HG03469 (cell line): ENCODE measurements at regions not wholly inside any gene's neighbourhood (a gene's known extent, or its start where the extent isn't known, plus 50 kb on each side); places are given as distances from the start of the nearest gene placed in this dataset.
"Not testable (repeated sequence)": the region's sequence is repeated elsewhere in the genome, so short reads cannot be mapped to it uniquely, and the experiment has no call there.

Experiments used
- ATAC-seq: cut with Tn5 transposase; IDR thresholded peaks from one replicate; pipeline ENCODE4 v1.9.1; 2021; ENCODE audit warnings: mild to moderate bottlenecking, moderate library complexity, moderate number of reproducible peaks; ENCODE audit not compliant: unreplicated experiment

DNA sequence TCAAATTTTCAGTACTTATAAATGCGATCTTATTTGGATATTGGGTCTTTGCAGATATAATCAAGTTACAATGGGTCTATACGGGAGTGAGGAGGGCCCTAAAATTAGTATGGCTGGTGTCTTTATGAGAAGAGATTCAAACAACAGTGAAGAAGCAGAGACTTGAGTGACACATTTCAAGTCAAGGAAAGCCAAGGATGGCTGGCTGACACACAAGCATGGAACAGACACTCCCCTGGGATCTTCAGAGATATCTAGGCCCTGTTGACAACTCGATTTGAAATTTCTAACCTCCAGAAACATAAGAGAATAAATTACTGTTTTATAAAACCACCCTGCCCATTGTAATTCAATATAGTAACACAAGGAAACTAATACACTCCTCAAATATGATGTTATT, 1886.0 kb upstream of the PCDH7 start:
- ATAC-seq: no peak

DNA sequence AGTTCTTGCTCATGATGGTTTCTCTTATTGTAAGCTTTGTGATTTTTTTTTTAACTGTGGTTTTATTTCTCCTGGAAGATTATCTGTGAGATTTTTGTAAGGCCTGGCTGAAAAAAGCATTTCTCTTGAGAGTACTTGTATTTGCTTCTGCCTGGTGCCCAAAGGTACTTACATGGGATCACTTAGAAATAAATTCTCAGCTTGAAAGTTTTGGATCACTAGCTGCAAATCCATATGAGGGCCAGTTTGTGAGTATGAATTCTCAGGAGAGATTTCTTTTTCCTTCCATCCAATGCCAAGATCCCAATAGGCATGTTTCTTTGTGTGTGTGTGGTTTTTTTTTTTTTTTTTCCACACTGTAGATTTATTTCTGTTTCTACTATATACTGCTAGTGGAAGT, 1884.7 kb upstream of the PCDH7 start:
- ATAC-seq: no peak

DNA sequence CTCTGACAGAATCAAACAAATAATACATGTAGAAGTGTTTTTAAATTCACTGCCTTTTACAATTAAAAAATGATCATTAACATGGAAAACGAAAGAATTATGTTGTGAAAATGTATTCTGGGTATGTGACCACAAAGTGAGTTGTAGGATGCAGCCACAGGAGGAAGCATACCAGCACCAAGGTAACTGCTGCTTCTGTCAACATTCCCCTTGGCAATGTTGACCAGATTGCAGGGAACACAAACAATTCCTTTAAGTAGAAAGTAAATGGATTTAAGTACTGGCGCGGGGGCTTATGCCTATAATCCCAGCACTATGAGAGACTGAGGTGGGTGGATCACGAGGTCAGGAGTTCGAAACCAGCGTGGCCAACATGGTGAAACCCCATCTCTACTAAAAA, 1877.9 kb upstream of the PCDH7 start:
- no peak for ATAC-seq

DNA sequence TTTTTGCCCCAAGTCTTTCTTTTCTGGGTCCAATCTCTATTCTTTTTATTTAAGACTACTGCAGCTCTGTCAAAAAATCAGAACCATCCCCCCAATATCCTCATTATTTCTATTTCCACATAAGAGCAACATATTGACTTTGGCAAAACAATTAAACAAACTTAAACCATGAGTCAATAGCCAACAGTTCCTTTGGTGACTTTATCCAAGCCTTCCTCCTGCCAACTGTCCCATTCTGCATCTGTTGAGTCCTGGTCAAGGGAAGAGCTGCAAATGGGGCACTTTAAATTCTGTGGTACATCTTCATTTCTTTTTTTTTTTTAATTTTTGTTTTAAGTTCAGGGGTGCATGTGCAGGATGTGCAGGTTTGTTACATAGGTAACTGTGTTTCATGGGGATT, 1875.0 kb upstream of the PCDH7 start:
- ATAC-seq: no peak

DNA sequence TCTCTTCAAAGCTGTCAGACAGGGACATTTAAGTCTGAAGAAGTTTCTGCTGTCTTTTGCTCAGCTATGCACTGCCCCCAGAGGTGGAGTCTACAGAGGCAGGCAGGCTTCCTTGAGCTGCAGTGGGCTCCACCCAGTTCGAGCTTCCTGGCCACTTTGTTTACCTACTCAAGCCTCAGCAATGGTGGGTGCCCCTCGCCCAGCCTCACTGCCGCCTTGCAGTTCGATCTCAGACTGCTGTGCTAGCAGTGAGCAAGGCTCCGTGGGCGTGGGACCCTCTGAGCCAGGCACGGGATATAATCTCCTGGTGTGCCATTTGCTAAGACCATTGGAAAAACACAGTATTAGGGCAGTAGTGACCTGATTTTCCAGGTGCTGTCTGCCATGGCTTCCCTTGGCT, 1863.1 kb upstream of the PCDH7 start:
- ATAC-seq: not testable (repeated sequence)

DNA sequence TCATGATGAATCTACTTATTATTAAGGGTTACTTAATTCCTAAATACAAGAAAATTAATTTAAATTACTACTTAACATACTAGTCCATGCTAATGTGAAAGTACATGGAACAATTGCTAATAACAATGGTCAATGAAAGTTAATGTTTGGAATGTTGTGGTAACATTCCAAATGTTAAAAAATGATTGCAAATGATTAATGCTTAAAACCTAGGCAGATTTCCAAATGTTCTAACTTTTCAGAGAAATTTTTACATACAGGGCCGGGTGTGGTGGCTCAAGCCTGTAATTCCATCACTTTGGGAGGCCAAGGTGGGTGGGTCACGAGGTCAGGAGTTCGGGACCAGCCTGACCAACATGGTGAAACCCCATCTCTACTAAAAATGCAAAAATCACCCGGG, 1851.3 kb upstream of the PCDH7 start:
- no peak for ATAC-seq

DNA sequence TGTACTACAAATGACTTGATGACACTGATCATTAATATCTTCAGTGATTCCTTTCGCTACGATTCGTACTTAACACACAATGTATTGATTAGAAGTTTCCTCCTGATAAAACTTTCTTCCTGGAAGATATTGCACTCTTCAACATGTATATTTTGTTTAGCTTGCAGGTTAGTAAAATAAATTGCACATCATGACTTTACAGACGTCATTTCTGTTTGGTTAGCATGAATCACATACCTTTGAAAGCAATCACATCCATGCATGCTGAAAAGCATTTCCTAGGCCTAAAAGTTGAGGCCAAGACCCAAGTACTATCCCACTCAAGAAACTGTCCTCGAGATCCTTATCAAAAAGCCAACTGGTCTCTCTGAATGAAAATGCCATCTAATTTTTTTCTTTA, 1841.0 kb upstream of the PCDH7 start:
- no peak for ATAC-seq

DNA sequence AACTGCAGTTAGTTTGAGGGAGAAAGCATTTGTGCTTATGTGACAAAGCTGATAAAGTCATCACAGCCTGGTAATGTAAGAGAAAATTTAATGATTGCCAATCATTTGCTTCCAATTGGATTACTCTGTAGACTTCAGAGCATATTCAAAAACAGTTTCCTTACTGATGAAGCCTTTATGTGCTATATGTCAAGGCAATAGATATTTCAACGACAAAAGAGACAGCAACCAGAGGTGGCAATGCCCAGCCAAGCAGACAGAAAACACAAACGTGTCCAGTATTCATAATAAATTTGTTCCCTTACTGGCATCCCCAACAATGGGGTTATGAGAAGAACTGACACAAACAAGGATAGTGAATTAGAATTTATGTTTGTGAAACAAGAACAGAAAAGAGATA, 1840.3 kb upstream of the PCDH7 start:
- no peak for ATAC-seq

DNA sequence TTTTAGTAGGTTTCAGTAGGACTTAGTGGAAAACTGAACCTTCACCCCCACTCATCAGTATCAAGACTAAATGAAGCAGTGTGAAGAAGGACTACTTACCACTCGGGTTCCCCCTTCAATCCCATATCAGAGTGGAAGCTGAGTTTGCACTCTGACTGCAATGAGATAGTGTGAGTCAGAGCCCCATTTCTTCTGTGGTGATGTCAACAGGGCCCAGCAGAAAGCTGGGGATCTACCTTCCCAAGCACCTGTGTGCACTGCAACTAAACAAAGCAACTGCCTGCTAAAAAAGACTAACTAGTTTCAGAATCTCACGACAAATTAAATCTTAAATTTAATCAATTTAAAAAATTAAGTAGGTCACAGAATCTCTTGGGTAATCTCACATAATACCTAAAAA, 1837.0 kb upstream of the PCDH7 start:
- ATAC-seq: no peak

DNA sequence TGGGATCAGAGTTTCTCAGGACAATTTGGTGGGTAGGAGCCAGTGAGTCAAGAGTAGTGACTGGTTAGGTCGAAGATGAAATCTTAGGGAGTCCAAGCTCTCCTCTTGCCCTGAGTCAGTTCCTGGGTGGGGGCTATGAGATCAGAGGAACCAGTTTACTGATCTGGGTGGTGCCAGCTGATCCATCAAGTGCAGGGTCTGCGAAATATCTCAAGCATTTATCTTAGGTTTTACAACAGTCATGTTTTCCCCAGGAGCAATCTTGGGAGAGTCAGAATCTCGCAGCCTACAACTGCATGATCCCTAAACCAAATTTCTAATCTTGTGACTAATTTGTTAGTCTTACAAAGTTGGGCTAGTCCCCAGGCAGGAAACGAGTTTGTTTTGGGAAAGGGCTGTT, 1833.2 kb upstream of the PCDH7 start:
- ATAC-seq: no peak

DNA sequence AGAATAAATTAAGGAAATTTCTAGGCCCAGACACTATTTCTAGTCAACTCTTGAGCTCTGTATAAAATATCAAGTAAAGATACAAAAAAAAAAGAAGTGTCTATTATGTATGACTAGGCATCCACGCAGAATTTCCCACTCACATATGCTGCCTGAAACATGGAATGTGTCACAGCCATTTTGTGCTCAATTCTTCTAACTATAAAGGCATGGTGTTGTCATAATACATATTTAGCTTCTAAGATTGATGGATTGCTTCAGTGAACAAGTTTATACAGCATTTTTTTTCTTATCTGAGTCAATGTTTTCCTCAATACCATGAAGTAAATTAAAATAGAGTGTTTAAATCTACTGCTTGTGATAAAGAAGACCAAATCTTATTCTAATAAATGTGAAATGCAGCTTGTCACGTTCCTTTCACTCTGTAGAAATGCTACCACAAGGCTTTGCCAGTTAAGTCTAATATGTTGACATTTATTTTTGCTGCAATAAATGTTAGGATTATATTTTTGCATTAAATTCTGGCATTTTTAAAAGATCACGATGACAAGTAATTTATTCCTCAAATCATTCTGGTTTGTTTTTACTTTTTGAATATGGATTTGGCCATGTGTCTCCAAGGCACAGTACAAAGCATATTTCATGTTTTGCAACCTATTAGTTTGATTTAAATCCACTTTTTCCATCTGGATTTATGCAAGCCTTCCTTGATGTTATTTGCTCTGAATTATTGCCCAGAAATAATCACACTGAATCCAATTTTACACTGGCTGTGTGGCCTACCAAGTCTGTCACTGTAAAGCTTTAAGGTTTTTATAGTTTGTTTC, 1829.0 kb upstream of the PCDH7 start:
- no peak for ATAC-seq

DNA sequence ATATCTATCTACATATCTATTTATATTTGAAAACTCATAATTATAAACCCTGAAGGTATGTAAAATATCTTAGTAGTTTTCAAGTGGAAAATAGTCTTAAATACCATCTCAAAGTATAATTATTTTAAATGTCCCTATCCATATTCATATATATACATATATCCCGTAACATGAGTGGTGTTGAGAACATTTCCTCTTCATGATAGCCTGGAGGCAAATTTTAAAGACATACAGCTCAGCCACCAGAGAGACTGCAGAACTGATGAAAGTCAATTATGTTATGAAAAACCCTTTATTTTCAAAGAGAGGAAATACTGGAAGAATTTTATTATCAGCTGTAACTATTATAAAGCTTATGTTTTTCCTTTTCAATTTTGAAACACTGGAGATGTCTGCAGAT, 1806.7 kb upstream of the PCDH7 start:
- no peak for ATAC-seq

DNA sequence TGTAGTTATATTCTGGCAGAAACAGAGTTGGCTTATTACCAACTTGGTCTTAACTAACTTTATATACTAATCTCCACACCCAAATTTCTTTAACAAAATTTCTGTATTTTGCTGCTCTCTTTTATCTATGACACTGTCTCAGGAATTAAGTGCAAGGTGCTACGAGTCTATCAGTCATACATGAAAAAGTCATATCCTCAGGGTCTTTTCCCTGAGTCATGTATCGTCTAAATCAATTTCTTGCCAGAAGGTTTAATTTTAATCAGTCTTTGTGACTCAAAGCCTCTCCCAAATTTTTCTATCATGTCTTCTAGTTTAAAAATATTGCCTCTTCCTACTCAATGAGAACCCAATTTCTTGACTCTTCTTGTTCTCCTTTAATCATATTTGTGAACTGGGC, 1803.6 kb upstream of the PCDH7 start:
- ATAC-seq: no peak

DNA sequence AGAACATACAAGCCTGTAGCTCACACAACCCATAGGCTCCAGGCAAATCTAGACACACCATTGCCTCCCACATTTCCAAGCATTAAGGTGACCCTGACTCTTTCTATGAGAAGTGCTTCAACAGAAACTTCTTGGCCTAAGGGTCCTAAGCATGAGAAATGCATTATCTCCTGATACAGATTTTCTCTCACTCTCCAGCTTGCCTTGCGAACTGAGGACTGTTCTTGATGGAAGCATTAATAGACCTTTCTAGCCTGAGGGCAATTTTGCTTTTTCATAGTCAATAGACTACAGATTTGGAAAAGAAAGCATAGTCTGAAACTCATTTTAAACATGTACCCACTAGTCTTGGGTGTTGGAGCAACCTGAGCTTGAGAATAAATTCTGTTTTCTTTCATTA, 1801.3 kb upstream of the PCDH7 start:
- ATAC-seq: no peak

DNA sequence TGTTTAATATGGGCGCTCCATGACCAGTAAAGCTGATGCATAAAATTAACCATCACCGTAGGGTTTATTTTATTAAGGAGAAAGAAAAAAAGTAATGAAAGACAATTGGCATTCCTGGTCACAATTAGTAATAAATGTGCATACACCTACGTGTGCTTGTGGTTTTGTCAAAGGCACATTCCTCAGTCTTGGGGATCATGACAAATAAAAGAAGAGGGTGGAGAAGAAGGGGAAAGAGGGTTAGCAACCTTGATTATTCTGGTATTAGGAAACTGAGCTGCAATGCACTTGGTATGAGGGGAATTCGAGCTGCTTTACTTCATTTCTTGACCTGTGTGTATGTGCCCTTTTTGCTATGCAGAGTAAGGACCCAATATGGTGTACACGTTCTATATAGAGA, 1798.3 kb upstream of the PCDH7 start:
- no peak for ATAC-seq

DNA sequence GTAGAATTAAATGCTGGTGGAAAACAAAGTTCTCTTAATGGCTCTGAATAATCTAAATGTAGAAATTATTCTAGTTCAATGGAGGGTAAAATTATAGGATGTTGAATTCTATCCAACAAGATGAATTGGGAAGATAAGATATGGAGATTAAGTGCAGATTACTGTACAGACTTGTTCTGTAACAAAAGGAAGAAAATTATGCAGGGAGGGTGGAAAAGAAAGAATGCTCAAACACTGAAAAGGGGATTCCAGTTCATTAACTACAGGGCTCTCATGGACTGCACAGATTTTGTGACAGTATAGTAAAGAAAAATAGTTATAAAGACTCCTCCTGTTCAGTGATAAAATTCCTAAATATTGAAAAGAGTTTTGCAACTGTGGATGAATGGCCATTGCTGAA, 1794.0 kb upstream of the PCDH7 start:
- no peak for ATAC-seq

DNA sequence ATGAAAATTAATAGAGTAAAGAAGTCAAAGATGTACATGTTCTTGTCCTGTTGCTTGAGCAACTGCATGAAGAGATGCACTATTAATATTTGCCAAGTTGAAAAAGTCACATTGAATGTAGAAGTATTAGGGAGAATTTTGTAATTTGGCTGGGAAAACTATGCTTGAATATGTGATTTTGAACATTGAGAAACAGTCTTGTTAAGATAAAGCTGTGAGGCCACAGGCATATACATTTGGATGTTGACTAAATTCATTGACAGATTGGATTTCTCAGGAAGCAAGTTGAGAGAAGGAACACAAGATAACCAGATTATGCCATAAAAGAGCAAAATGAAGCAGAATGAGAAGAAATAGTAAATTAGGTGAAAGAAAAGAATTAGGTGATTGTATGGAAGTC, 1777.5 kb upstream of the PCDH7 start:
- no peak for ATAC-seq

DNA sequence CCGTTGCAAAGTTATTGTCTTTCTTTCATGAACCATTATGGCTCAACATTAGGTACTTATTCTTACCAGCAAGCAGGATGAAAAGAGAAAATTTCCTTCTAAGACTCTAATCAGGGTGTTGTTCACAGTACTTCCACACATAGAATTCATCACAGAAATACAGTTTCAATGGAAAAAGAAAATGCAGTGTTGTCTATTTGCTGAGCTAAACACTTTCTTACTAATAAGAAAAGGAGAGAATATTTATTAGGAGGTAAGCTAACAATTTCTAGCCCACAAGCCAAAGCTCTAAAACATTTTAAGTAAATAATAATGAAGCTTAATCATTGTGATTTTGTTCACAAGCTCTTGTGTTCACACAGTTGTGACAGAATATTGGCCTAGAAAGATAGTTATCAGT, 1772.8 kb upstream of the PCDH7 start:
- no peak for ATAC-seq

DNA sequence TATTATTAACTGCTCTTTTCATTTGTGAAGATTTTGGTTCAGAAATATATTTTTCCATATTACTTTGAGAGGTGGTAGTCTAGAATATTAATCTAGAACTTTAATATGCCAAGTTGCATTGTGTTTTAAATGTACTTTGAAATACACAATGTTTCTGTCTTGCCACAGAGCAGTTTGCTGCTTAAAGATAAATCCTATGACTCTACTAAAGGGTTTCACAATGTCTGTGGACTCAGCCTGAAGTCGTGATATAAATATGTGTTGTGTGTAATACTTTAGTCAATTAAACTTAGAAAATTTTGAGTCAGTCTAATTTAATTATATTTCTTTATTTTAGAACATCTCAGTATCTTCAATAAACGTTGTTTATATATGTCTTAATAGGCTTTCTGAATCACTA, 1771.7 kb upstream of the PCDH7 start:
- no peak for ATAC-seq

DNA sequence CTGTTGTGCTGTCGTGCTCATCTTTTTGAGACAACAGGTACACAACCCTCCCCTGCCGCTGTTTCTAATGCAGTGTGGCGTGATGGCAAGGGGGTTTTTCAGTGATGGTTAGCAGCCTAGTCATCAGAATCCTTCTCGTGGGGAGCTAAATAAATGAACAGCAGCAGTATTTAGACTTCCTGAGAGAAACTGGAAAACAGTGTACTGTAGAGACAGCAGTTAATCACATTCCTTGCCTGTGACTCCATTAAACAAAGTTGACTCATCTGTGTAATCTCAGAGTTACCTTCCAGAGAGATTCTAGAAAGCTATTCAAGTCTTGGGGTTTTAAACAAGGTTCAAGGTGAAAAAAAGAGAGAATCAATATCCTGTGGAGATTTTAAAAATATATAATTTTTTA, 1753.2 kb upstream of the PCDH7 start:
- ATAC-seq: no peak

DNA sequence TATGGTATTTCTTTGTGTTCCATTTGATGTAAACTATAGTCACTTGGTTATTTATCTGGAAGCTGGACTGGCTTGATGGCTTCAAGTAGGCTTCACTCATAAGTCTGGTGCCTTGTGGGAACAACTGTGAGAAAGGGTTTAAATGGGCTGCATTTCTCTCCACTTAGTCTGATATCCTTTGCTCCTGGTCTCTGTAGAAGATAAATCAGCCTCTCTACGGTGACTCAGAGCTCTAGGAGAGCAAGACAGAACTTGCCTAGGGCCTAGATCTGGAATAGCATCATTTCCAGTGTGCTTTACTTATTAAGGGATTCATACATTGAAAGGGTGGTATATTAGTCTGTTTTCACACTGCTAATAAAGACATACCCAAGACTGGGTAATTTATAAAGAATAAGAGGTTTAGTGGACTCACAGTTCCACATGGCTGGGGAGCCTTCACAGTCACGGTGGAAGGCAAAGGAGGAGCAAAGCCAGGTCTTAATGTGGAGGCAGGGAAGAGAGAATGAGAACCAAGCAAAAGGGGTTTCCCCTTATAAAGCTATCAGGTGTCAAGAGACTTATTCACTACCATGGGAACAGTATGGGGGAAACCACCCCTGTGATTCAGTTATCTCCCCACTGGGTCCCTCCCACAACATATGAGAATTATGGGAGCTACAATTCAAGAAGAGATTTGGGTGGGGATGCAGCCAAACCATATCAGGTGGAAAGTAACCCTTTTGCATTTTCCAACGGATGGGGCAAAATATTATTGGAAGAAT, 1746.4 kb upstream of the PCDH7 start:
- ATAC-seq: no peak

DNA sequence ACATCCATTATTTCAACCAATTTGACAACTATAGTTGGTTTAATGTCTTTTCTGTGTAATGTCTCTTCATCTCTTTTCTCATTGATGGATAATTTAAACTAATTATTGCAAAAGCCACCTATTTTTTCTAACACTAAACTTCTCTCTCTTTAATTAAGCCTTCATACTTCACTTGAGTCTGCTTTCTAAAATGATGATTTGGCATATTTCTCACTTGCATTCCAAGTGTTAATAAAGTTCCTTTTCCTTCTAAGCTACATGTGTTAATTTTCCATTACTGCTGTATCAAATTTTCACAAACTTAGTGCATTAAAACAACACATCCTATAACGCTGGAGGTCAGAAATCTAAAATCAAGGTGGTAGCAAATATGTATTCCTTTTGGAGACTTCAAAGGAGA, 1743.8 kb upstream of the PCDH7 start:
- no peak for ATAC-seq

DNA sequence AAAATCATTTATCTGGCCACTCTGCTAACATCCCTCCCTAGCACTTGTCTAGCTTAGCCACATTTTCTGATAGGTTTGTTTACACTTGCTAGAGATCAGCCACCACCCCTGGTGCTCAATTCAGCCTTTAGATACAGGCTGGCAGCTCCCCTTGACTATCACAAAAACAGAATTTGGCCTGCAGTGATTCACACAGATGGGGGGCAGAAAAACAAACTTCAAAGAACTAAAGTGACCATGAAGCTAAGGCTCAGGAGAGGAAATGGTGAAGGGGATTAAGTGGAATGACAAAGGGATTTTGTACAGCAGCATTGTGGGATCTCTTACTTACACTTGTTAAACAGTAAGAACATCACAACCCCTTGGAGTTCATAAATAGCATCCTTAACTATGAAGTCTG, 1718.0 kb upstream of the PCDH7 start:
- no peak for ATAC-seq
